ENCODE measurements at regions not wholly inside any gene's neighbourhood (a gene's known extent, or its start where the extent isn't known, plus 50 kb on each side); places are given as distances from the start of the nearest gene placed in this dataset.

DNA sequence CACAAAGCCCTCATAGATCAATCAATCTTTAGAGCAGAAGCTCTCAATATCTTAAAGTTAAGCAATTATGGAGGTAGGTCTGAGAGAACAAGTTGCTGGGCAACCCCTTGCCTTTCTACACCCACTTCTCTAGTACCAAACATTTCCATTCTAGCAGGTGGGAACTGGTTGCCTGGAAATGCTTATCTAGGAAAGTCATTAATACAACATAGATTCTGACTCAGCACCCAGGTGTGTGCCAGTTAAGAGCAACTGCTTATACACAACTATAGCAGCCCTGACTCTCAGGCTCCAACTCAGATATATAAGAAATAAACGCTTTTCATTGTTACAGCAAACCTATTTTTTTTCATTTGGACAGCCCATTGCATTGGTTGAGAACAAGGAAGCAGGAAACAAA is 237.7 kb downstream of the IRS1 start:
- Histone ChIP-seq H3K9me3 (ENCODE audit: control insufficient read depth, low read depth, low read length) (no peaks in the 10 kb centered on the region), H2BK5ac (ENCODE audit: insufficient read length, low read length) (no peak overlapping the region), H3K79me2 (ENCODE audit: insufficient read depth, low read length) (no peaks in the 10 kb centered on the region), H4K20me1 (ENCODE audit: control insufficient read depth, insufficient read depth, insufficient read length) (no peaks in the 10 kb centered on the region), H4K91ac (ENCODE audit: insufficient read length, low read depth, low read length) (no peak overlapping the region), H3K4ac (ENCODE audit: low read depth, low read length) (no peak overlapping the region), H4K8ac (replicated peaks; ENCODE audit: insufficient read length, low read depth, low read length) (no peak overlapping the region), H3K23me2 (ENCODE audit: insufficient read length, low read depth, low read length, poor library complexity, severe bottlenecking) (no peaks in the 10 kb centered on the region), H3K18ac (ENCODE audit: insufficient read length, low read depth, low read length) (no peak overlapping the region), H3K56ac (ENCODE audit: insufficient read length, low read depth, low read length) (no peak overlapping the region), H3K27ac (ENCODE audit: insufficient read length, low read depth, low read length) (no peak overlapping the region), H3K27me3 (ENCODE audit: insufficient read depth, low read length) (no peaks in the 10 kb centered on the region), H3K23ac (ENCODE audit: insufficient read length, low read depth, low read length) (no peak overlapping the region), H2AFZ (ENCODE audit: low read length) (no peak overlapping the region), H2AK5ac (ENCODE audit: insufficient read length, low read length) (no peak overlapping the region), H3K14ac (ENCODE audit: insufficient read depth, low read length) (no peak overlapping the region), H2BK15ac (ENCODE audit: low read depth, low read length) (no peak overlapping the region), H4K5ac (ENCODE audit: insufficient read length, low read depth, low read length) (no peak overlapping the region), H3K4me2 (ENCODE audit: insufficient read depth, insufficient read length, low read length) (no peak overlapping the region), H3K9ac (ENCODE audit: extremely low read depth, insufficient read length, low read length) (no peak overlapping the region), H2BK12ac (ENCODE audit: insufficient read length, low read depth, low read length) (no peak overlapping the region), H3K4me1 (ENCODE audit: insufficient read depth, low read length) (no peaks in the 10 kb centered on the region), H3K79me1 (ENCODE audit: insufficient read depth, low read depth, low read length, poor library complexity, severe bottlenecking) (no peaks in the 10 kb centered on the region), H3T11ph (ENCODE audit: low read length) (no peak overlapping the region), H2BK20ac (ENCODE audit: low read depth, low read length, poor library complexity, severe bottlenecking) (no peak overlapping the region), H2BK120ac (ENCODE audit: low read depth, low read length, poor library complexity, severe bottlenecking) (no peak overlapping the region)
- peaks cover 4 to 8% of the 10 kb centered on the region in 2 experiments for H3K4me1 Mint-ChIP-seq
- no CpG with 5 or more reads among the region's 1 CpG for WGBS (ENCODE audit: extremely low coverage, insufficient read length, low lambda C conversion rate)
- H3K9me3 Mint-ChIP-seq = no peaks in the 10 kb centered on the region
- DNase-seq = no peak
- H3K4me3 Mint-ChIP-seq = no peak overlapping the region
- H3K27me3 Mint-ChIP-seq (ENCODE audit: low read depth) = no peaks in the 10 kb centered on the region
- TF ChIP-seq, protein P1, sequence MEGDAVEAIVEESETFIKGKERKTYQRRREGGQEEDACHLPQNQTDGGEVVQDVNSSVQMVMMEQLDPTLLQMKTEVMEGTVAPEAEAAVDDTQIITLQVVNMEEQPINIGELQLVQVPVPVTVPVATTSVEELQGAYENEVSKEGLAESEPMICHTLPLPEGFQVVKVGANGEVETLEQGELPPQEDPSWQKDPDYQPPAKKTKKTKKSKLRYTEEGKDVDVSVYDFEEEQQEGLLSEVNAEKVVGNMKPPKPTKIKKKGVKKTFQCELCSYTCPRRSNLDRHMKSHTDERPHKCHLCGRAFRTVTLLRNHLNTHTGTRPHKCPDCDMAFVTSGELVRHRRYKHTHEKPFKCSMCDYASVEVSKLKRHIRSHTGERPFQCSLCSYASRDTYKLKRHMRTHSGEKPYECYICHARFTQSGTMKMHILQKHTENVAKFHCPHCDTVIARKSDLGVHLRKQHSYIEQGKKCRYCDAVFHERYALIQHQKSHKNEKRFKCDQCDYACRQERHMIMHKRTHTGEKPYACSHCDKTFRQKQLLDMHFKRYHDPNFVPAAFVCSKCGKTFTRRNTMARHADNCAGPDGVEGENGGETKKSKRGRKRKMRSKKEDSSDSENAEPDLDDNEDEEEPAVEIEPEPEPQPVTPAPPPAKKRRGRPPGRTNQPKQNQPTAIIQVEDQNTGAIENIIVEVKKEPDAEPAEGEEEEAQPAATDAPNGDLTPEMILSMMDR (conservative IDR thresholded peaks at IDR 0.05) = no peak
- H3K27ac Mint-ChIP-seq = no peak overlapping the region
- no peaks in the 10 kb centered on the region for H3K36me3 Mint-ChIP-seq (ENCODE audit: insufficient read depth in 1 of 3, low read depth in 3 of 3)

Measured in H9 (cell line).